Stomach (tissue), 4 donors: ENCODE measurements at regions not wholly inside any gene's neighbourhood (a gene's known extent, or its start where the extent isn't known, plus 50 kb on each side); places are given as distances from the start of the nearest gene placed in this dataset.

Experiments used
- EP300 ChIP-seq: sonication (generic); formaldehyde crosslinking; IDR thresholded peaks from one replicate; pipeline ENCODE4 v1.6.1; 2017; ENCODE audit warnings: antibody characterized with exemption
- POLR2A ChIP-seq, 4 donors: fragments of 450-650 bp; IDR thresholded peaks; one replicate each; pipeline ENCODE4 v1.6.1; 2016; ENCODE audit warnings: antibody characterized with exemption in 4 of 4, control low read depth in 2 of 4, mild to moderate bottlenecking in 1 of 4, moderate library complexity in 1 of 4
- POLR2AphosphoS5 ChIP-seq, 3 donors: sonication (generic); formaldehyde crosslinking; IDR thresholded peaks; one replicate each; pipeline ENCODE4 v1.6.1; 2016; ENCODE audit warnings: antibody characterized with exemption in 3 of 3
- TF ChIP-seq, protein P1 (sequence below), 7 experiments: fragments of 450-650 bp in 4 of 7; fragments of 200-600 bp in 3 of 7; sonication (generic) in 3 of 7; IDR thresholded peaks; one replicate each; pipeline ENCODE4 v1.5.1; 2016 to 2019; ENCODE audit warnings: antibody characterized with exemption in 7 of 7, control low read depth in 2 of 7, mild to moderate bottlenecking in 1 of 7

DNA sequence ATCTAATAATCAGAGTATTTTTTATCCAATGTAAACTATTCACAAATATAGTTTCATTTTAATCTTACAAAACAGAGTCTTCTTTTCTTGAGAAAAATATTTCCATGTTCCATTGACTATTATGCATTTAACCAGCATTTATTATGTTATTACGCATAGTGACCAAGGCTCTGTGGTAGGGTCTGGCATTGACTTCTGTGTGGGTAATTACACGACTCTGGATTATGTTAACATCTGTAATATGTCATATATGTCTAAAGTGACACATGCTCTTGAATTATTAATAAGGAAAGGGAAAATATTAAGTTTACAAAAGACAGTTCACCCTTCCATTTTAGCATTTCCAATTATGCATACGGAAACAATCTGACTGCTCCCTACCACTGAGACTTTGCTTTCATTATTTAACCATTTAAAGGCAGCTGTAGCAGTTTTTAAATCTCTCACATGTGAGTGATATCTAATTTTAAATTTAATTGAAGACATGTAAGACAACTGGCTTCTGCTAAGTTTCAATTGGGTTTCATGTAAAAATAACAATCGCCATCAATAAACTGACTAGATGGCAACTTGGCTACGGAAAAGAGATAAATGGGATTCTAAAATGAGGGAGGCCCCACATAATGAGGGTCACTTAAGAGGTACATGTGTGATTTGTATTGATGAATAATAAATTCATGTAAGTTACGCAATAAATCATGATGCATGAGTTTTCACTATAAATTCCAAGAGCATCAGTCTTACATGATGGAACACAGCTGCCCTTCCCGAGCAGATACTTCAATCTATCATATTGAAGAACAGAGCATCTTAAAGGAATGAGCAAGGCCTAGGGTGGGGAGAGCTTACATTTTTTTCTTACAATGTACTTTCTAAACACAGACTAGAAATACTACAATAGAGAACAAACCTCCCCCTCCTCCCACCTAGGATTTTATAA, 1056.8 kb downstream of the MAT2B start:
- TF ChIP-seq POLR2AphosphoS5 (IDR thresholded peaks at IDR 0.05) (no peak), POLR2A (IDR thresholded peaks at IDR 0.05) (no peak), EP300 (no peak)
- TF ChIP-seq, protein P1, sequence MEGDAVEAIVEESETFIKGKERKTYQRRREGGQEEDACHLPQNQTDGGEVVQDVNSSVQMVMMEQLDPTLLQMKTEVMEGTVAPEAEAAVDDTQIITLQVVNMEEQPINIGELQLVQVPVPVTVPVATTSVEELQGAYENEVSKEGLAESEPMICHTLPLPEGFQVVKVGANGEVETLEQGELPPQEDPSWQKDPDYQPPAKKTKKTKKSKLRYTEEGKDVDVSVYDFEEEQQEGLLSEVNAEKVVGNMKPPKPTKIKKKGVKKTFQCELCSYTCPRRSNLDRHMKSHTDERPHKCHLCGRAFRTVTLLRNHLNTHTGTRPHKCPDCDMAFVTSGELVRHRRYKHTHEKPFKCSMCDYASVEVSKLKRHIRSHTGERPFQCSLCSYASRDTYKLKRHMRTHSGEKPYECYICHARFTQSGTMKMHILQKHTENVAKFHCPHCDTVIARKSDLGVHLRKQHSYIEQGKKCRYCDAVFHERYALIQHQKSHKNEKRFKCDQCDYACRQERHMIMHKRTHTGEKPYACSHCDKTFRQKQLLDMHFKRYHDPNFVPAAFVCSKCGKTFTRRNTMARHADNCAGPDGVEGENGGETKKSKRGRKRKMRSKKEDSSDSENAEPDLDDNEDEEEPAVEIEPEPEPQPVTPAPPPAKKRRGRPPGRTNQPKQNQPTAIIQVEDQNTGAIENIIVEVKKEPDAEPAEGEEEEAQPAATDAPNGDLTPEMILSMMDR (IDR thresholded peaks at IDR 0.05), result no peak
